Astrocyte (in vitro differentiated cells and primary cell): ENCODE measurements at regions not wholly inside any gene's neighbourhood (a gene's known extent, or its start where the extent isn't known, plus 50 kb on each side); places are given as distances from the start of the nearest gene placed in this dataset.

Source experiments
- CTCF ChIP-seq: IDR thresholded peaks from 2 replicates; pipeline ENCODE4 v1.5.1; 2011; ENCODE audit warnings: low read depth, mild to moderate bottlenecking, inconsistent platforms, low read length, moderate library complexity; ENCODE audit not compliant: insufficient read depth
- EZH2 ChIP-seq: IDR thresholded peaks from 2 replicates; pipeline ENCODE4 v1.6.1; 2012; ENCODE audit warnings: mild to moderate bottlenecking, low read length, inconsistent platforms; ENCODE audit not compliant: insufficient read depth

GRCh38 chr3:160618878-160619277 lies 53.5 kb upstream of the KPNA4 start:
- TF ChIP-seq EZH2 (no peak), CTCF (no peak)
